ENCODE measurements at regions not wholly inside any gene's neighbourhood (a gene's known extent, or its start where the extent isn't known, plus 50 kb on each side); places are given as distances from the start of the nearest gene placed in this dataset.

DNA sequence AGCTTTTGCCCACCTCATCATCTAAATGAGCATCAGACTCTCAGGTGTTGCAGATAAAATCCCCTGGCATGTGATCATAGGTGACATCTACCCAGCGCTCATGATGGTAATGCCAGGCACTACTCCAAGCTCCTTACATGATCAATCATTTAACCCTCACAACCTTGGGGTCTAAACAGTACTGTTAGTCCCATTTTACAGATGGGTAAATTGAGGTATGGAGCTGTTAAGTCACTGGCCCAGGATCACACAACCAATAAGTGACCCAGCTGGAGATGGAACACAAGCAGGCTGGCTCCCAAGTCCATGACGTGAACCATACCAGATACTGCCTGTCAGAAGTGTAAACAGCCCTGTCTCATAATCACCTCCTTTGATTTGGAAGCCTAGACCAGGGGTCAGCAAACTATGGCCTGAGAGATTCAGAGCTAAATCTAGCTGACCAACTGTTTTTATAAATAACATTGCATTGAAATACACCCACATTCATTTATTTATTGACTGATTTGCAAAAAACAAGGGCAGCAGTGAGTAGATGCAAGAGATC is 79.2 kb downstream of the UNC5CL start (continued):
- TF ChIP-seq HDAC6 (IDR thresholded peaks at IDR 0.05; ENCODE audit: low read depth, low read length) (no peak), JUN (IDR thresholded peaks at IDR 0.05; ENCODE audit: low read depth, low read length) (no peak)
- TF ChIP-seq, protein P1, sequence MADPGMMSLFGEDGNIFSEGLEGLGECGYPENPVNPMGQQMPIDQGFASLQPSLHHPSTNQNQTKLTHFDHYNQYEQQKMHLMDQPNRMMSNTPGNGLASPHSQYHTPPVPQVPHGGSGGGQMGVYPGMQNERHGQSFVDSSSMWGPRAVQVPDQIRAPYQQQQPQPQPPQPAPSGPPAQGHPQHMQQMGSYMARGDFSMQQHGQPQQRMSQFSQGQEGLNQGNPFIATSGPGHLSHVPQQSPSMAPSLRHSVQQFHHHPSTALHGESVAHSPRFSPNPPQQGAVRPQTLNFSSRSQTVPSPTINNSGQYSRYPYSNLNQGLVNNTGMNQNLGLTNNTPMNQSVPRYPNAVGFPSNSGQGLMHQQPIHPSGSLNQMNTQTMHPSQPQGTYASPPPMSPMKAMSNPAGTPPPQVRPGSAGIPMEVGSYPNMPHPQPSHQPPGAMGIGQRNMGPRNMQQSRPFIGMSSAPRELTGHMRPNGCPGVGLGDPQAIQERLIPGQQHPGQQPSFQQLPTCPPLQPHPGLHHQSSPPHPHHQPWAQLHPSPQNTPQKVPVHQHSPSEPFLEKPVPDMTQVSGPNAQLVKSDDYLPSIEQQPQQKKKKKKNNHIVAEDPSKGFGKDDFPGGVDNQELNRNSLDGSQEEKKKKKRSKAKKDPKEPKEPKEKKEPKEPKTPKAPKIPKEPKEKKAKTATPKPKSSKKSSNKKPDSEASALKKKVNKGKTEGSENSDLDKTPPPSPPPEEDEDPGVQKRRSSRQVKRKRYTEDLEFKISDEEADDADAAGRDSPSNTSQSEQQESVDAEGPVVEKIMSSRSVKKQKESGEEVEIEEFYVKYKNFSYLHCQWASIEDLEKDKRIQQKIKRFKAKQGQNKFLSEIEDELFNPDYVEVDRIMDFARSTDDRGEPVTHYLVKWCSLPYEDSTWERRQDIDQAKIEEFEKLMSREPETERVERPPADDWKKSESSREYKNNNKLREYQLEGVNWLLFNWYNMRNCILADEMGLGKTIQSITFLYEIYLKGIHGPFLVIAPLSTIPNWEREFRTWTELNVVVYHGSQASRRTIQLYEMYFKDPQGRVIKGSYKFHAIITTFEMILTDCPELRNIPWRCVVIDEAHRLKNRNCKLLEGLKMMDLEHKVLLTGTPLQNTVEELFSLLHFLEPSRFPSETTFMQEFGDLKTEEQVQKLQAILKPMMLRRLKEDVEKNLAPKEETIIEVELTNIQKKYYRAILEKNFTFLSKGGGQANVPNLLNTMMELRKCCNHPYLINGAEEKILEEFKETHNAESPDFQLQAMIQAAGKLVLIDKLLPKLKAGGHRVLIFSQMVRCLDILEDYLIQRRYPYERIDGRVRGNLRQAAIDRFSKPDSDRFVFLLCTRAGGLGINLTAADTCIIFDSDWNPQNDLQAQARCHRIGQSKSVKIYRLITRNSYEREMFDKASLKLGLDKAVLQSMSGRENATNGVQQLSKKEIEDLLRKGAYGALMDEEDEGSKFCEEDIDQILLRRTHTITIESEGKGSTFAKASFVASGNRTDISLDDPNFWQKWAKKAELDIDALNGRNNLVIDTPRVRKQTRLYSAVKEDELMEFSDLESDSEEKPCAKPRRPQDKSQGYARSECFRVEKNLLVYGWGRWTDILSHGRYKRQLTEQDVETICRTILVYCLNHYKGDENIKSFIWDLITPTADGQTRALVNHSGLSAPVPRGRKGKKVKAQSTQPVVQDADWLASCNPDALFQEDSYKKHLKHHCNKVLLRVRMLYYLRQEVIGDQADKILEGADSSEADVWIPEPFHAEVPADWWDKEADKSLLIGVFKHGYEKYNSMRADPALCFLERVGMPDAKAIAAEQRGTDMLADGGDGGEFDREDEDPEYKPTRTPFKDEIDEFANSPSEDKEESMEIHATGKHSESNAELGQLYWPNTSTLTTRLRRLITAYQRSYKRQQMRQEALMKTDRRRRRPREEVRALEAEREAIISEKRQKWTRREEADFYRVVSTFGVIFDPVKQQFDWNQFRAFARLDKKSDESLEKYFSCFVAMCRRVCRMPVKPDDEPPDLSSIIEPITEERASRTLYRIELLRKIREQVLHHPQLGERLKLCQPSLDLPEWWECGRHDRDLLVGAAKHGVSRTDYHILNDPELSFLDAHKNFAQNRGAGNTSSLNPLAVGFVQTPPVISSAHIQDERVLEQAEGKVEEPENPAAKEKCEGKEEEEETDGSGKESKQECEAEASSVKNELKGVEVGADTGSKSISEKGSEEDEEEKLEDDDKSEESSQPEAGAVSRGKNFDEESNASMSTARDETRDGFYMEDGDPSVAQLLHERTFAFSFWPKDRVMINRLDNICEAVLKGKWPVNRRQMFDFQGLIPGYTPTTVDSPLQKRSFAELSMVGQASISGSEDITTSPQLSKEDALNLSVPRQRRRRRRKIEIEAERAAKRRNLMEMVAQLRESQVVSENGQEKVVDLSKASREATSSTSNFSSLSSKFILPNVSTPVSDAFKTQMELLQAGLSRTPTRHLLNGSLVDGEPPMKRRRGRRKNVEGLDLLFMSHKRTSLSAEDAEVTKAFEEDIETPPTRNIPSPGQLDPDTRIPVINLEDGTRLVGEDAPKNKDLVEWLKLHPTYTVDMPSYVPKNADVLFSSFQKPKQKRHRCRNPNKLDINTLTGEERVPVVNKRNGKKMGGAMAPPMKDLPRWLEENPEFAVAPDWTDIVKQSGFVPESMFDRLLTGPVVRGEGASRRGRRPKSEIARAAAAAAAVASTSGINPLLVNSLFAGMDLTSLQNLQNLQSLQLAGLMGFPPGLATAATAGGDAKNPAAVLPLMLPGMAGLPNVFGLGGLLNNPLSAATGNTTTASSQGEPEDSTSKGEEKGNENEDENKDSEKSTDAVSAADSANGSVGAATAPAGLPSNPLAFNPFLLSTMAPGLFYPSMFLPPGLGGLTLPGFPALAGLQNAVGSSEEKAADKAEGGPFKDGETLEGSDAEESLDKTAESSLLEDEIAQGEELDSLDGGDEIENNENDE (IDR thresholded peaks at IDR 0.05; ENCODE audit: insufficient replicate concordance, low read length) = no peak
